ENCODE measurements at regions not wholly inside any gene's neighbourhood (a gene's known extent, or its start where the extent isn't known, plus 50 kb on each side); places are given as distances from the start of the nearest gene placed in this dataset.

GRCh38 chr12:84361651-84362551, 550.7 kb downstream of the SLC6A15 start (continued):
- TF ChIP-seq, protein P1, sequence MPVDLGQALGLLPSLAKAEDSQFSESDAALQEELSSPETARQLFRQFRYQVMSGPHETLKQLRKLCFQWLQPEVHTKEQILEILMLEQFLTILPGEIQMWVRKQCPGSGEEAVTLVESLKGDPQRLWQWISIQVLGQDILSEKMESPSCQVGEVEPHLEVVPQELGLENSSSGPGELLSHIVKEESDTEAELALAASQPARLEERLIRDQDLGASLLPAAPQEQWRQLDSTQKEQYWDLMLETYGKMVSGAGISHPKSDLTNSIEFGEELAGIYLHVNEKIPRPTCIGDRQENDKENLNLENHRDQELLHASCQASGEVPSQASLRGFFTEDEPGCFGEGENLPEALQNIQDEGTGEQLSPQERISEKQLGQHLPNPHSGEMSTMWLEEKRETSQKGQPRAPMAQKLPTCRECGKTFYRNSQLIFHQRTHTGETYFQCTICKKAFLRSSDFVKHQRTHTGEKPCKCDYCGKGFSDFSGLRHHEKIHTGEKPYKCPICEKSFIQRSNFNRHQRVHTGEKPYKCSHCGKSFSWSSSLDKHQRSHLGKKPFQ (tag by site-specific recombination; IDR thresholded peaks at IDR 0.05), result no peak
- TF ChIP-seq, protein P2, sequence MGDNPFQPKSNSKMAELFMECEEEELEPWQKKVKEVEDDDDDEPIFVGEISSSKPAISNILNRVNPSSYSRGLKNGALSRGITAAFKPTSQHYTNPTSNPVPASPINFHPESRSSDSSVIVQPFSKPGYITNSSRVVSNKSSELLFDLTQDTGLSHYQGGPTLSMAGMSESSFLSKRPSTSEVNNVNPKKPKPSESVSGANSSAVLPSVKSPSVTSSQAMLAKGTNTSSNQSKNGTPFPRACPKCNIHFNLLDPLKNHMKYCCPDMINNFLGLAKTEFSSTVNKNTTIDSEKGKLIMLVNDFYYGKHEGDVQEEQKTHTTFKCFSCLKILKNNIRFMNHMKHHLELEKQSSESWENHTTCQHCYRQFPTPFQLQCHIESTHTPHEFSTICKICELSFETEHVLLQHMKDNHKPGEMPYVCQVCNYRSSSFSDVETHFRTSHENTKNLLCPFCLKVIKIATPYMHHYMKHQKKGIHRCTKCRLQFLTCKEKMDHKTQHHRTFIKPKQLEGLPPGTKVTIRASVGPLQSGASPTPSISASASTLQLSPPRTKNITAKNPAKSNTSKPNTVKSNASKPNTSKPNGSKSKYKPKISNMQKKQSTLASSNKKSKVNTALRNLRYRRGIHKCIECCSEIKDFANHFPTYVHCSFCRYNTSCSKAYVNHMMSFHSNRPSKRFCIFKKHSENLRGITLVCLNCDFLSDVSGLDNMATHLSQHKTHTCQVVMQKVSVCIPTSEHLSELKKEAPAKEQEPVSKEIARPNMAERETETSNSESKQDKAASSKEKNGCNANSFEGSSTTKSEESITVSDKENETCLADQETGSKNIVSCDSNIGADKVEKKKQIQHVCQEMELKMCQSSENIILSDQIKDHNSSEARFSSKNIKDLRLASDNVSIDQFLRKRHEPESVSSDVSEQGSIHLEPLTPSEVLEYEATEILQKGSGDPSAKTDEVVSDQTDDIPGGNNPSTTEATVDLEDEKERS (tag by site-specific recombination; IDR thresholded peaks at IDR 0.05), result no peak
- no peak for TF ChIP-seq ZNF521 (tag by site-specific recombination; IDR thresholded peaks at IDR 0.05)
- no peak for TF ChIP-seq ZSCAN23 (tag by site-specific recombination; IDR thresholded peaks at IDR 0.05)
- TF ChIP-seq ZSCAN30 (tag by site-specific recombination; IDR thresholded peaks at IDR 0.05), result no peak
- TF ChIP-seq OVOL3 (tag by site-specific recombination; IDR thresholded peaks at IDR 0.05), result no peak
- TF ChIP-seq ZNF560 (tag by site-specific recombination; IDR thresholded peaks at IDR 0.05; ENCODE audit: borderline replicate concordance), result no peak
- TF ChIP-seq BCL11B (tag by site-specific recombination; IDR thresholded peaks at IDR 0.05; ENCODE audit: low read depth), result no peak
- TF ChIP-seq, protein P3, sequence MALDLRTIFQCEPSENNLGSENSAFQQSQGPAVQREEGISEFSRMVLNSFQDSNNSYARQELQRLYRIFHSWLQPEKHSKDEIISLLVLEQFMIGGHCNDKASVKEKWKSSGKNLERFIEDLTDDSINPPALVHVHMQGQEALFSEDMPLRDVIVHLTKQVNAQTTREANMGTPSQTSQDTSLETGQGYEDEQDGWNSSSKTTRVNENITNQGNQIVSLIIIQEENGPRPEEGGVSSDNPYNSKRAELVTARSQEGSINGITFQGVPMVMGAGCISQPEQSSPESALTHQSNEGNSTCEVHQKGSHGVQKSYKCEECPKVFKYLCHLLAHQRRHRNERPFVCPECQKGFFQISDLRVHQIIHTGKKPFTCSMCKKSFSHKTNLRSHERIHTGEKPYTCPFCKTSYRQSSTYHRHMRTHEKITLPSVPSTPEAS (tag by site-specific recombination; IDR thresholded peaks at IDR 0.05), result no peak
- TF ChIP-seq ZBTB7A (tag by site-specific recombination; IDR thresholded peaks at IDR 0.05; ENCODE audit: low read depth), result no peak

GRCh38 chr12:84357314-84357713, 555.3 kb downstream of the SLC6A15 start:
- H3K4me1 ChIP-seq (ENCODE audit: control insufficient read depth, insufficient read depth, low read length), result no peaks in the 10 kb centered on the region
- H3K4me3 ChIP-seq (ENCODE audit: low read depth, low read length), result no peak overlapping the region
- CTCF ChIA-PET, result no interaction called here
- H3K36me3 ChIP-seq (ENCODE audit: control insufficient read depth in 2 of 2, insufficient read depth in 1 of 2, low read length in 2 of 2), result no peaks in the 10 kb centered on the region
- no peaks in the 10 kb centered on the region for H3K9me3 ChIP-seq (ENCODE audit: control insufficient read depth, insufficient read depth, low read depth, low read length)
- TF ChIP-seq ZBTB1 (tag by site-specific recombination; IDR thresholded peaks at IDR 0.05), result no peak
- TF ChIP-seq ZNF777 (tag by site-specific recombination; IDR thresholded peaks at IDR 0.05; ENCODE audit: borderline replicate concordance), result no peak
- no peak overlapping the region for H3K27ac ChIP-seq (ENCODE audit: extremely low read depth, low read depth, low read length)
- POLR2A ChIA-PET, result no interaction called here

- Histone ChIP-seq H3K4me1 (ENCODE audit: control insufficient read depth, insufficient read depth, low read length) (no peaks in the 10 kb centered on the region), H3K4me3 (ENCODE audit: low read depth, low read length) (no peak overlapping the region), H3K9me3 (ENCODE audit: control insufficient read depth, insufficient read depth, low read depth, low read length) (no peaks in the 10 kb centered on the region), H3K36me3 (ENCODE audit: control insufficient read depth in 2 of 2, insufficient read depth in 1 of 2, low read length in 2 of 2) (no peaks in the 10 kb centered on the region), H3K27ac (ENCODE audit: extremely low read depth, low read depth, low read length) (no peak overlapping the region)
- POLR2A ChIA-PET, result no interaction called here
- CTCF ChIA-PET, result no interaction called here
- TF ChIP-seq ZNF777 (tag by site-specific recombination; IDR thresholded peaks at IDR 0.05; ENCODE audit: borderline replicate concordance), result no peak
- TF ChIP-seq ZNF610 (tag by site-specific recombination; IDR thresholded peaks at IDR 0.05; ENCODE audit: borderline replicate concordance), result no peak
- no peak for TF ChIP-seq ZBTB48 (tag by site-specific recombination; IDR thresholded peaks at IDR 0.05)
- no peak for TF ChIP-seq YY2 (tag by site-specific recombination; IDR thresholded peaks at IDR 0.05)
- no peak for TF ChIP-seq MZF1 (tag by site-specific recombination; IDR thresholded peaks at IDR 0.05; ENCODE audit: borderline replicate concordance)
- TF ChIP-seq BCL11B (tag by site-specific recombination; IDR thresholded peaks at IDR 0.05; ENCODE audit: low read depth), result no peak
- TF ChIP-seq, protein P4, sequence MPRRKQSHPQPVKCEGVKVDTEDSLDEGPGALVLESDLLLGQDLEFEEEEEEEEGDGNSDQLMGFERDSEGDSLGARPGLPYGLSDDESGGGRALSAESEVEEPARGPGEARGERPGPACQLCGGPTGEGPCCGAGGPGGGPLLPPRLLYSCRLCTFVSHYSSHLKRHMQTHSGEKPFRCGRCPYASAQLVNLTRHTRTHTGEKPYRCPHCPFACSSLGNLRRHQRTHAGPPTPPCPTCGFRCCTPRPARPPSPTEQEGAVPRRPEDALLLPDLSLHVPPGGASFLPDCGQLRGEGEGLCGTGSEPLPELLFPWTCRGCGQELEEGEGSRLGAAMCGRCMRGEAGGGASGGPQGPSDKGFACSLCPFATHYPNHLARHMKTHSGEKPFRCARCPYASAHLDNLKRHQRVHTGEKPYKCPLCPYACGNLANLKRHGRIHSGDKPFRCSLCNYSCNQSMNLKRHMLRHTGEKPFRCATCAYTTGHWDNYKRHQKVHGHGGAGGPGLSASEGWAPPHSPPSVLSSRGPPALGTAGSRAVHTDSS (tag by site-specific recombination; IDR thresholded peaks at IDR 0.05), result no peak
- no peak for TF ChIP-seq ZNF132 (tag by site-specific recombination; IDR thresholded peaks at IDR 0.05; ENCODE audit: borderline replicate concordance)
- TF ChIP-seq, protein P5, sequence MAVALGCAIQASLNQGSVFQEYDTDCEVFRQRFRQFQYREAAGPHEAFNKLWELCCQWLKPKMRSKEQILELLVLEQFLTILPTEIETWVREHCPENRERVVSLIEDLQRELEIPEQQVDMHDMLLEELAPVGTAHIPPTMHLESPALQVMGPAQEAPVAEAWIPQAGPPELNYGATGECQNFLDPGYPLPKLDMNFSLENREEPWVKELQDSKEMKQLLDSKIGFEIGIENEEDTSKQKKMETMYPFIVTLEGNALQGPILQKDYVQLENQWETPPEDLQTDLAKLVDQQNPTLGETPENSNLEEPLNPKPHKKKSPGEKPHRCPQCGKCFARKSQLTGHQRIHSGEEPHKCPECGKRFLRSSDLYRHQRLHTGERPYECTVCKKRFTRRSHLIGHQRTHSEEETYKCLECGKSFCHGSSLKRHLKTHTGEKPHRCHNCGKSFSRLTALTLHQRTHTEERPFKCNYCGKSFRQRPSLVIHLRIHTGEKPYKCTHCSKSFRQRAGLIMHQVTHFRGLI (tag by site-specific recombination; IDR thresholded peaks at IDR 0.05), result no peak
- TF ChIP-seq ZSCAN30 (tag by site-specific recombination; IDR thresholded peaks at IDR 0.05), result no peak
- no peak for TF ChIP-seq ZNF138 (tag by site-specific recombination; IDR thresholded peaks at IDR 0.05; ENCODE audit: borderline replicate concordance)
- TF ChIP-seq ZNF350 (tag by site-specific recombination; IDR thresholded peaks at IDR 0.05), result no peak
- TF ChIP-seq ZNF600 (tag by site-specific recombination; IDR thresholded peaks at IDR 0.05), result no peak
Measured at GRCh38 chr12:84356224-84356623, 556.4 kb downstream of the SLC6A15 start.
